H1 (cell line): ENCODE measurements at regions not wholly inside any gene's neighbourhood (a gene's known extent, or its start where the extent isn't known, plus 50 kb on each side); places are given as distances from the start of the nearest gene placed in this dataset.

Experiments used
- EZH2 ChIP-seq: fragments of 200-600 bp; sonication (generic); IDR thresholded peaks from 2 replicates; pipeline ENCODE4 v1.7.1; 2012; ENCODE audit warnings: low read depth, mild to moderate bottlenecking, moderate library complexity, low read length, inconsistent platforms; ENCODE audit not compliant: severe bottlenecking
- POLR2A ChIP-seq, 2 experiments: IDR thresholded peaks; 1 replicate in 1 of 2; 2 replicates in 1 of 2; pipeline ENCODE4 v1.6.1; 2011; ENCODE audit warnings: low read depth in 2 of 2, low read length in 2 of 2, mild to moderate bottlenecking in 2 of 2; ENCODE audit errors: control extremely low read depth in 1 of 2
- POLR2AphosphoS5 ChIP-seq: IDR thresholded peaks from 2 replicates; pipeline ENCODE4 v1.6.1; 2011; ENCODE audit warnings: low read depth, low read length
- RBBP5 ChIP-seq: IDR thresholded peaks from 2 replicates; pipeline ENCODE4 v1.7.1; 2012; ENCODE audit warnings: low read depth, mild to moderate bottlenecking, inconsistent platforms, low read length, moderate library complexity, borderline replicate concordance
- RNF2 ChIP-seq: fragments of 200-900, 300-1000 bp; sonication (generic); IDR thresholded peaks from 2 replicates; pipeline ENCODE4 v1.7.1; 2016; ENCODE audit warnings: borderline replicate concordance, low read depth, mild to moderate bottlenecking, antibody characterized with exemption, low read length; ENCODE audit not compliant: poor library complexity, severe bottlenecking; ENCODE audit errors: missing control alignments
- TF ChIP-seq, protein P1 (sequence below), 3 experiments: IDR thresholded peaks; 1 replicate in 2 of 3; 2 replicates in 1 of 3; pipeline versions ENCODE4 v1.5.1 to v1.6.1; 2011; ENCODE audit warnings: low read length in 3 of 3, mild to moderate bottlenecking in 3 of 3, inconsistent platforms in 2 of 3, low read depth in 1 of 3, moderate library complexity in 1 of 3; ENCODE audit not compliant: insufficient read depth in 1 of 3; ENCODE audit errors: control extremely low read depth in 1 of 3
- TF ChIP-seq, protein P2 (sequence below): IDR thresholded peaks from 2 replicates; pipeline ENCODE4 v1.6.1; 2011; ENCODE audit warnings: low read length, improper control_type of control experiment

DNA sequence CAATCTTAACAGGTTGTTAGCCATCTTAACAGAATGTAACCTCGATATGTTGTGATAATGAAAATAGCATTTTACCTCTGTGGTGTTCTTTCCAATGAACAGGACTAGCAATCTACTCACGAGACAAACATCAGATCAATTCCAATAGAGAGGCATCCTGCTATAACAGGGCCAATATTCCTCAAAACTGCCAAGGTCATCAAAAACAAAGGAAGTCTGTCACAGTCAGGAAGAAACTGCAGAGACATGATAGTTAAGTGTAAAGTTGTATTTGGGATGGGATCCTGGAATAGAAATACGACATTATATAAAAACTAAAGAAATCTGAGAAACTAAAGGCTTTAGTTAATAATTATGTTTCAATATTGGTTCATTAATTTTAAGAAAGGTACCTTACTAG lies 588.9 kb upstream of the NETO1 start:
- TF ChIP-seq, protein P1, sequence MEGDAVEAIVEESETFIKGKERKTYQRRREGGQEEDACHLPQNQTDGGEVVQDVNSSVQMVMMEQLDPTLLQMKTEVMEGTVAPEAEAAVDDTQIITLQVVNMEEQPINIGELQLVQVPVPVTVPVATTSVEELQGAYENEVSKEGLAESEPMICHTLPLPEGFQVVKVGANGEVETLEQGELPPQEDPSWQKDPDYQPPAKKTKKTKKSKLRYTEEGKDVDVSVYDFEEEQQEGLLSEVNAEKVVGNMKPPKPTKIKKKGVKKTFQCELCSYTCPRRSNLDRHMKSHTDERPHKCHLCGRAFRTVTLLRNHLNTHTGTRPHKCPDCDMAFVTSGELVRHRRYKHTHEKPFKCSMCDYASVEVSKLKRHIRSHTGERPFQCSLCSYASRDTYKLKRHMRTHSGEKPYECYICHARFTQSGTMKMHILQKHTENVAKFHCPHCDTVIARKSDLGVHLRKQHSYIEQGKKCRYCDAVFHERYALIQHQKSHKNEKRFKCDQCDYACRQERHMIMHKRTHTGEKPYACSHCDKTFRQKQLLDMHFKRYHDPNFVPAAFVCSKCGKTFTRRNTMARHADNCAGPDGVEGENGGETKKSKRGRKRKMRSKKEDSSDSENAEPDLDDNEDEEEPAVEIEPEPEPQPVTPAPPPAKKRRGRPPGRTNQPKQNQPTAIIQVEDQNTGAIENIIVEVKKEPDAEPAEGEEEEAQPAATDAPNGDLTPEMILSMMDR (IDR thresholded peaks at IDR 0.05; ENCODE audit: control extremely low read depth in 1 of 3, insufficient read depth in 1 of 3, low read depth in 1 of 3, low read length in 3 of 3): no peak
- TF ChIP-seq RNF2 (no peak), RBBP5 (no peak), EZH2 (no peak), POLR2AphosphoS5 (no peak), POLR2A (IDR thresholded peaks at IDR 0.05; ENCODE audit: control extremely low read depth in 1 of 2, low read depth in 2 of 2, low read length in 2 of 2) (no peak)
- TF ChIP-seq, protein P2, sequence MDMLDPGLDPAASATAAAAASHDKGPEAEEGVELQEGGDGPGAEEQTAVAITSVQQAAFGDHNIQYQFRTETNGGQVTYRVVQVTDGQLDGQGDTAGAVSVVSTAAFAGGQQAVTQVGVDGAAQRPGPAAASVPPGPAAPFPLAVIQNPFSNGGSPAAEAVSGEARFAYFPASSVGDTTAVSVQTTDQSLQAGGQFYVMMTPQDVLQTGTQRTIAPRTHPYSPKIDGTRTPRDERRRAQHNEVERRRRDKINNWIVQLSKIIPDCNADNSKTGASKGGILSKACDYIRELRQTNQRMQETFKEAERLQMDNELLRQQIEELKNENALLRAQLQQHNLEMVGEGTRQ: no peak
